Heart left ventricle (tissue), 16 donors: ENCODE measurements at regions not wholly inside any gene's neighbourhood (a gene's known extent, or its start where the extent isn't known, plus 50 kb on each side); places are given as distances from the start of the nearest gene placed in this dataset.
"Not testable (repeated sequence)": the region's sequence is repeated elsewhere in the genome, so short reads cannot be mapped to it uniquely, and the experiment has no call there.

Source experiments
- ATAC-seq, 4 donors: fragments of 200-7000 bp; cut with Tn5 transposase; one replicate each; pipeline ENCODE4 v1.9.1; 2020 to 2022; ENCODE audit warnings: moderate library complexity in 4 of 4, mild to moderate bottlenecking in 3 of 4, moderate number of reproducible peaks in 1 of 4
- DNase-seq, 5 donors: peaks; one replicate each; pipeline ENCODE4 v3.0.0-alpha.2; 2020
- H3K27ac ChIP-seq, 12 donors: fragments of 200-600 bp; sonication (generic) in 4 of 12; one replicate each; pipeline versions ENCODE4 v1.5.0 to v1.8.0; 2016 to 2022; ENCODE audit warnings: mild to moderate bottlenecking in 2 of 12
- H3K27me3 ChIP-seq, 9 donors: fragments of 200-600 bp; sonication (generic) in 2 of 9; one replicate each; pipeline versions ENCODE4 v1.5.1 to v1.8.0; 2016 to 2022; ENCODE audit warnings: mild to moderate bottlenecking in 3 of 9
- H3K36me3 ChIP-seq, 9 donors: fragments of 200-600 bp; sonication (generic) in 2 of 9; one replicate each; pipeline versions ENCODE4 v1.5.0 to v1.8.0; 2018 to 2022; ENCODE audit warnings: mild to moderate bottlenecking in 2 of 9
- H3K4me1 ChIP-seq, 12 donors: fragments of 200-600 bp; sonication (generic) in 4 of 12; one replicate each; pipeline versions ENCODE4 v1.5.0 to v1.8.0; 2016 to 2022; ENCODE audit warnings: mild to moderate bottlenecking in 3 of 12
- H3K4me3 ChIP-seq, 12 donors: fragments of 200-600 bp; sonication (generic) in 4 of 12; one replicate each; pipeline versions ENCODE4 v1.5.0 to v1.8.0; 2017 to 2022; ENCODE audit warnings: mild to moderate bottlenecking in 9 of 12, moderate library complexity in 4 of 12
- H3K9me3 ChIP-seq, 12 donors: fragments of 200-600 bp; sonication (generic) in 4 of 12; one replicate each; pipeline versions ENCODE4 v1.5.0 to v1.8.0; 2016 to 2022; ENCODE audit warnings: mild to moderate bottlenecking in 1 of 12
- POLR2A ChIP-seq, 2 donors: fragments of 450-650 bp; IDR thresholded peaks; one replicate each; pipeline ENCODE4 v1.6.1; 2017; ENCODE audit warnings: antibody characterized with exemption in 2 of 2, mild to moderate bottlenecking in 2 of 2, moderate library complexity in 2 of 2
- whole genome bisulfite sequencing, 4 donors: extraction: QIAGEN DNeasy Blood & Tissue Kit in 2 of 4; methylation state at CpG; one replicate each; pipeline versions ENCODE4 v1.1.5 to v1.1.7; 2013 to 2018; 5-methylcytosine and 5-hydroxymethylcytosine counted together
- intact Hi-C, 10 donors: fragments of 100-400 bp; cut with DNase I; formaldehyde crosslinking; loops; one replicate each; pipeline versions ENCODE4 v1.11.1 to v1.14.2; 2022
- TF ChIP-seq, protein P1 (sequence below), 12 donors: fragments of 200-600 bp; sonication (generic) in 4 of 12; IDR thresholded peaks; one replicate each; pipeline versions ENCODE4 v1.5.0 to v1.8.0; 2018 to 2022; ENCODE audit warnings: antibody characterized with exemption in 12 of 12, mild to moderate bottlenecking in 5 of 12
- donor health status: ischemic (EF 13 %, LVEDD 7.1; RV severe dilation, severe dysfunction).
- donor health status: healthy with polysubstance abuse.
- donor health status: DM: no; HTN: yes; CAD: no.
- donor health status: DM: no; HTN: no; CAD: no.
- donor health status: ischemic (EF 25% LVEDD 6.9; RV normal size, moderate dysfunction).
- donor health status: ischemic (EF 25% LVEDD 5.7; RV mildly dilated, moderate dysfunction).
- donor health status: healthy.
- donor health status: DM: yes; HTN: yes; CAD: no.
- donor health status: ischemic (EF 35%, LVEDD 5.7; RV mildly dilated, moderate dysfunction).
- donor health status: nonischemic (EF 11% LVEDD 7.7; RV severe dilation, severe dysfunction).
- donor health status: DM: yes; HTN: yes; CAD: no.
- donor health status: PGD.
- donor health status: ischemic (EF 29% LVEDD 5.4; RV normal size, mild dysfunction).
- donor health status: nonischemic (EF 23%, LVEDD 6.1; RV moderate dilation, normal function).

DNA sequence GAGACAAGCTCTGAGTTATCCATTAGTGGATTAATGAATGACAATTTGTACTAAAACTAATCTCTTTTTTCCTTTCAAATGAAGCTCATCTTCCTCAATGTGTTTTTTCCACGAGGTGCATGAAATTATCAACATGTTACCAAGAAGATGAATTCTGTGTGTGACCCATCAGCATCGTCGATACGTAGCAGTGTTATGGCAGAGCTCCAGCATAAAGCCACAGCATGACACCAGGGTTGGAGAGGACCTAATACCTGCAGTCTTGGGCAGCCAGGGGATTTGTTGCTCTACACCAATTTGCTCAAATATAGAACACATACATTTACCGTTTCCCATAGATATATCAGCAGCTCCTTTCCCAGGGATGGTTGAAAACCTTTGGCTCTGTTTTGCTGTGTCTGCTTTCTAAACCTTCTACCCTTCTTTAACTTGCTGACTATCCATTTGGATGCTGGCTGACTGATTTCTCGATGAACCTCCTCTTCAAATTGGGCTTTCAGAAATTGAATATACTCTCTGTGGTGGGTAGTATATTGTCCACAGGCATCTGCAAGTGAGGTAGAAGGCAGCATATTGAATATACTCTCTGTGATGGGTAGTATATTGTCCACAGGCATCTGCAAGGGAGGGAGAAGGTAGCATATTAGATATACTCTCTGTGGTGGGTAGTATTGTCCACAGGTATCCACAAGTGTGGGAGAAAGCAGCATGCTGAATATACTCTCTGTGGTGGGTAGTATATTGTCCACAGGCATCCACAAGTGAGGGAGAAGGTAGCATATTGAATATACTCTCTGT is 787.4 kb upstream of the TPTE start:
- H3K27ac ChIP-seq, H3K4me1 ChIP-seq, H3K27me3 ChIP-seq, DNase-seq, intact Hi-C loops, H3K4me3 ChIP-seq, ATAC-seq, H3K36me3 ChIP-seq: not testable (repeated sequence)
- WGBS, 4 donors, result 60 to 64% (median 62%) methylated on average over 6 of the region's 6 CpGs
- H3K9me3 ChIP-seq, result peaks cover 0 to 55% (median 6%) of the 10 kb centered on the region in 12 donors

DNA sequence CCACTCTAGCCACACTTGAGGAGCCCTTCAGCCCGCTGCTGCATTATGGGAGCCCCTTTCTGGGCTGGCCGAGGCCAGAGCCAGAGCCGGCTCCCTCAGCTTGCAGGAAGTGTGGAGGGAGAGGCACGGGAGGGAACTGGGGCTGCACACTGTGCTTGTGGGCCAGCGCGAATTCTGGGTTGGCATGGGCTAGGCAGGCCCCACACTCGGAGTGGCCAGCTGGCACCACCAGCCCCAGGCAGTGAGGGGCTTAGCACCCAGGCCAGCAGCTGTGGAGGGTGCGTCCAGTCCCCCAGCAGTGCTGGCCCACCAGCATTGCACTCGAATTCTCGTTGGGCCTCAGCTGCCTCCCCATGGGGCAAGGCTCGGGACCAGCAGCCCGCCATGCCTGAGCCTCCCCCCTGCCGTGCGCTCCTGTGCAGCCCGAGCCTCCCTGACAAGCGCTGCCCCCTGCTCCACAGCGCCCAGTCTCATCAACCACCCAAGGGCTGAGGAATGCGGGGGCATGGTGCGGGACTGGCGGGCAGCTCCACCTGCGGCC is 785.9 kb upstream of the TPTE start:
- TF ChIP-seq, protein P1, sequence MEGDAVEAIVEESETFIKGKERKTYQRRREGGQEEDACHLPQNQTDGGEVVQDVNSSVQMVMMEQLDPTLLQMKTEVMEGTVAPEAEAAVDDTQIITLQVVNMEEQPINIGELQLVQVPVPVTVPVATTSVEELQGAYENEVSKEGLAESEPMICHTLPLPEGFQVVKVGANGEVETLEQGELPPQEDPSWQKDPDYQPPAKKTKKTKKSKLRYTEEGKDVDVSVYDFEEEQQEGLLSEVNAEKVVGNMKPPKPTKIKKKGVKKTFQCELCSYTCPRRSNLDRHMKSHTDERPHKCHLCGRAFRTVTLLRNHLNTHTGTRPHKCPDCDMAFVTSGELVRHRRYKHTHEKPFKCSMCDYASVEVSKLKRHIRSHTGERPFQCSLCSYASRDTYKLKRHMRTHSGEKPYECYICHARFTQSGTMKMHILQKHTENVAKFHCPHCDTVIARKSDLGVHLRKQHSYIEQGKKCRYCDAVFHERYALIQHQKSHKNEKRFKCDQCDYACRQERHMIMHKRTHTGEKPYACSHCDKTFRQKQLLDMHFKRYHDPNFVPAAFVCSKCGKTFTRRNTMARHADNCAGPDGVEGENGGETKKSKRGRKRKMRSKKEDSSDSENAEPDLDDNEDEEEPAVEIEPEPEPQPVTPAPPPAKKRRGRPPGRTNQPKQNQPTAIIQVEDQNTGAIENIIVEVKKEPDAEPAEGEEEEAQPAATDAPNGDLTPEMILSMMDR (IDR thresholded peaks at IDR 0.05), result no peak
- no peak for TF ChIP-seq POLR2A (IDR thresholded peaks at IDR 0.05)
- WGBS, 4 donors, result 62 to 73% (median 68%) methylated on average over 21 of the region's 21 CpGs
- DNase-seq, result peak in 1 of 5 donors; percentile 72
- Histone ChIP-seq H3K4me1 (no peaks in the 10 kb centered on the region), H3K27ac (no peak overlapping the region), H3K9me3 (peaks cover 0 to 52% (median 6%) of the 10 kb centered on the region in 12 donors), H3K4me3 (no peak overlapping the region), H3K36me3 (no peaks in the 10 kb centered on the region), H3K27me3 (no peaks in the 10 kb centered on the region)
- peak in 1 of 4 donors; percentile 49 for ATAC-seq
- intact Hi-C loops, result no loop called here

DNA sequence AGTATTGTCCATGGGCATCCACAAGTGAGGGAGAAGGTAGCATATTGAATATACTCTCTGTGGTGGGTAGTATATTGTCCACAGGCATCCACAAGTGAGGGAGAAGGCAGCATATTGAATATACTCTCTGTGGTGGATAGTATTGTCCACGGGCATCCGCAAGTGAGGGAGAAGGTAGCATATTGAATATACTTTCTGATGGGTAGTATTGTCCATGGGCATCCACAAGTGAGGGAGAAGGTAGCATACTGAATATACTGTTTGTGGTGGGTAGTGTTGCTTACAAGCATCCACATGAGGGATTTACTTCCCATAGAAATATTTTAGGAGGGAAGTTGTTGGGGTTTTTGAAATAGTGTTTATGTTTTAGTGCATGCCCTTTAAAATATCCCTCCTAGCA is 784.1 kb upstream of the TPTE start:
- H3K27me3 ChIP-seq, ATAC-seq, intact Hi-C loops, DNase-seq, H3K27ac ChIP-seq, H3K4me3 ChIP-seq, H3K36me3 ChIP-seq, H3K4me1 ChIP-seq: not testable (repeated sequence)
- 61 to 76% (median 67%) methylated on average over 2 of the region's 2 CpGs for WGBS, 4 donors
- H3K9me3 ChIP-seq, result peaks cover 0 to 52% (median 6%) of the 10 kb centered on the region in 12 donors

DNA sequence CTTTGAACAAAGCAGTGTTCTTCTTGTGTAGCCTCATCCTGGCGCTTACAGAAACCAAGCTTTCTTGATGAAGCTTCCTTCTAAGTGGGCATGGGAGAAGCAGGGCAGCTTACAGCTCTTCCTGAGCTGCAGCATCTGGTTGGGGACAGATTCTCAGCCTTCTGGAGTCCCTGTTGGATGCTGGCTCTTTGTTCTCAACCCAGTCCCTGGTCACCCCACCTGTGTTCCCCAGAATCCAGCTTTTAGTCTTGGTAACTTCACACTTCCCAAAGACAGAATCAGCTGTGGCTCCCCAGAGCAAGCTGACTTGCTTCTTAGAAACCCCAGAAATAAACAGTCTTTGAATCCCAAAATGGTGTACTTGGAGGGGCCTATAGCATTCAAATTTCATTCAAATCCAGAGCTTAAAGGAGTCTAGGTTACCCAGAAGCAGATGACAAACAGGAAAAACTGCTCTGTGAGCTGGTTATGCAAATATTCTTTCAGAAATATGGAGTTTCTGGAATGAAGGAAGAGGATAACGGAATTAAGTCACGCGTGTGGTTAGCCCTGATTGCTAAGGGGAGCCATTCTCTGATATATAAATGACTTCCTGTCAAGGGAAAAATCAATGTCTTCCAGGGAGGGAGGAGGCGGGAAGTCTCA is 783.4 kb upstream of the TPTE start:
- H3K4me3 ChIP-seq, H3K27ac ChIP-seq, DNase-seq, intact Hi-C loops, H3K4me1 ChIP-seq, ATAC-seq, H3K27me3 ChIP-seq, H3K36me3 ChIP-seq: not testable (repeated sequence)
- H3K9me3 ChIP-seq, result peaks cover 0 to 52% (median 6%) of the 10 kb centered on the region in 12 donors
- 41 to 52% (median 47%) methylated on average over 5 of the region's 5 CpGs for WGBS, 4 donors

DNA sequence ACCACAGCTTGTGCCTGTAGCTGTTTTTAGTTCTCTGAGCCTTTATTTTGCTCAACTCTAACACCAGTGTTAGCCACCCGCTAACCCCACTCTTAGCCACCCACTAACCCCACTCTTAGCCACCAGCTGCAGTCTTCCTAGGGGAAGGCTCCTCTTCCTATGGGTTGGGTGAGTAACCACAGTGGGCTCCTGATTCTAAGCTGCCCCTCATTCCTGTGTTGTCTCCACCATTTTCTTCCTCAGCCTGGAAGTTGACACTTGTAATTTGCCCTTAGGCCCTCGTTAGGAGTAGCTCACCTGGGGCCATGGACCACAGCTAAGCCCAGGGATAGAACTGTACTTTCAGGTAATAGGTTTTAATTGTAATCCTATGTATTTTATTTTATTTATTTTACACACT is 782.9 kb upstream of the TPTE start:
- DNase-seq (no peak), ATAC-seq (peak in 2 of 4 donors; percentile 29 to 33)
- no peak overlapping the region for H3K27ac ChIP-seq
- TF ChIP-seq POLR2A (IDR thresholded peaks at IDR 0.05), result no peak
- TF ChIP-seq, protein P1 (IDR thresholded peaks at IDR 0.05), result no peak
- no peaks in the 10 kb centered on the region for H3K4me1 ChIP-seq
- H3K4me3 ChIP-seq, result no peak overlapping the region
- peaks cover 0 to 53% (median 6%) of the 10 kb centered on the region in 12 donors for H3K9me3 ChIP-seq
- WGBS, 4 donors, result 33 to 41% (median 34%) methylated on average over 2 of the region's 2 CpGs
- intact Hi-C loops, result no loop called here
- H3K36me3 ChIP-seq, result no peaks in the 10 kb centered on the region
- peaks cover 0 to under 1% (median 0%) of the 10 kb centered on the region in 9 donors for H3K27me3 ChIP-seq
